Endothelial cell (in vitro differentiated cells): ENCODE measurements at regions not wholly inside any gene's neighbourhood (a gene's known extent, or its start where the extent isn't known, plus 50 kb on each side); places are given as distances from the start of the nearest gene placed in this dataset.

Experiments
- DNase-seq: peaks from one replicate; pipeline ENCODE4 v3.0.0; 2021; ENCODE audit warnings: low spot score
- H3K27ac Mint-ChIP-seq: one replicate; pipeline ENCODE4 v1.8.0; 2021; ENCODE audit warnings: mixed read lengths, inconsistent platforms; ENCODE audit not compliant: unreplicated experiment
- H3K27me3 Mint-ChIP-seq: one replicate; pipeline ENCODE4 v1.8.0; 2021; ENCODE audit warnings: mild to moderate bottlenecking, moderate library complexity, mixed read lengths, inconsistent platforms; ENCODE audit not compliant: unreplicated experiment
- H3K36me3 Mint-ChIP-seq: one replicate; pipeline ENCODE4 v1.8.0; 2021; ENCODE audit warnings: mild to moderate bottlenecking, low read depth, mixed read lengths, inconsistent platforms; ENCODE audit not compliant: unreplicated experiment
- H3K4me1 Mint-ChIP-seq: one replicate; pipeline ENCODE4 v1.8.0; 2021; ENCODE audit warnings: mild to moderate bottlenecking, mixed read lengths, inconsistent platforms; ENCODE audit not compliant: unreplicated experiment
- H3K4me3 Mint-ChIP-seq: one replicate; pipeline ENCODE4 v1.8.0; 2021; ENCODE audit warnings: mild to moderate bottlenecking, mixed read lengths, inconsistent platforms; ENCODE audit not compliant: unreplicated experiment
- H3K9me3 Mint-ChIP-seq: one replicate; pipeline ENCODE4 v1.8.0; 2021; ENCODE audit warnings: mixed read lengths, inconsistent platforms; ENCODE audit not compliant: unreplicated experiment
- TF ChIP-seq, protein P1 (sequence below): fragments of 200-600 bp; sonication (generic); IDR thresholded peaks from one replicate; pipeline ENCODE4 v1.5.0; 2021; ENCODE audit warnings: antibody characterized with exemption; ENCODE audit not compliant: unreplicated experiment

DNA sequence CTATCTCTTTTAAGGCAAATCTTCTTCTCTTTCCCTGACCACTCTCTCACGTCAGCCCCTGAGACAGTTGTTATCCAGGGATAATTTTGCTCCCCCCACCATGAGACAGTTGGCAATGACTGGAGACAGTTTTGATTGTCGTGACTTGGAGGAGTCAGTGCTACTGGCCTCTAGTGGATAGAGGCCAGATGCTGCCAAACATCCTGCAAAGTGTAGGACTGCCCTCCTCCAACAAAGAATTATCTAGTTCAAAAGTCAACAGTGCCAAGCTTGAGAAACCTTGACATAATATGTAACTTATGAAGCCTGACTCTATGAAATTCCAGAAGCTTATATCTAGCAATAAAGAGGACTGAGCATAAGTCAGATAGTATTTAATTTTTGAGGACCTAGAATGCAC lies 502.1 kb upstream of the IGFBP7 start:
- H3K27ac Mint-ChIP-seq, result no peak overlapping the region
- DNase-seq, result no peak
- no peaks in the 10 kb centered on the region for H3K27me3 Mint-ChIP-seq
- TF ChIP-seq, protein P1, sequence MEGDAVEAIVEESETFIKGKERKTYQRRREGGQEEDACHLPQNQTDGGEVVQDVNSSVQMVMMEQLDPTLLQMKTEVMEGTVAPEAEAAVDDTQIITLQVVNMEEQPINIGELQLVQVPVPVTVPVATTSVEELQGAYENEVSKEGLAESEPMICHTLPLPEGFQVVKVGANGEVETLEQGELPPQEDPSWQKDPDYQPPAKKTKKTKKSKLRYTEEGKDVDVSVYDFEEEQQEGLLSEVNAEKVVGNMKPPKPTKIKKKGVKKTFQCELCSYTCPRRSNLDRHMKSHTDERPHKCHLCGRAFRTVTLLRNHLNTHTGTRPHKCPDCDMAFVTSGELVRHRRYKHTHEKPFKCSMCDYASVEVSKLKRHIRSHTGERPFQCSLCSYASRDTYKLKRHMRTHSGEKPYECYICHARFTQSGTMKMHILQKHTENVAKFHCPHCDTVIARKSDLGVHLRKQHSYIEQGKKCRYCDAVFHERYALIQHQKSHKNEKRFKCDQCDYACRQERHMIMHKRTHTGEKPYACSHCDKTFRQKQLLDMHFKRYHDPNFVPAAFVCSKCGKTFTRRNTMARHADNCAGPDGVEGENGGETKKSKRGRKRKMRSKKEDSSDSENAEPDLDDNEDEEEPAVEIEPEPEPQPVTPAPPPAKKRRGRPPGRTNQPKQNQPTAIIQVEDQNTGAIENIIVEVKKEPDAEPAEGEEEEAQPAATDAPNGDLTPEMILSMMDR, result no peak
- H3K4me1 Mint-ChIP-seq, result peaks cover 5% of the 10 kb centered on the region
- H3K36me3 Mint-ChIP-seq, result no peaks in the 10 kb centered on the region
- H3K4me3 Mint-ChIP-seq, result no peak overlapping the region
- no peaks in the 10 kb centered on the region for H3K9me3 Mint-ChIP-seq

DNA sequence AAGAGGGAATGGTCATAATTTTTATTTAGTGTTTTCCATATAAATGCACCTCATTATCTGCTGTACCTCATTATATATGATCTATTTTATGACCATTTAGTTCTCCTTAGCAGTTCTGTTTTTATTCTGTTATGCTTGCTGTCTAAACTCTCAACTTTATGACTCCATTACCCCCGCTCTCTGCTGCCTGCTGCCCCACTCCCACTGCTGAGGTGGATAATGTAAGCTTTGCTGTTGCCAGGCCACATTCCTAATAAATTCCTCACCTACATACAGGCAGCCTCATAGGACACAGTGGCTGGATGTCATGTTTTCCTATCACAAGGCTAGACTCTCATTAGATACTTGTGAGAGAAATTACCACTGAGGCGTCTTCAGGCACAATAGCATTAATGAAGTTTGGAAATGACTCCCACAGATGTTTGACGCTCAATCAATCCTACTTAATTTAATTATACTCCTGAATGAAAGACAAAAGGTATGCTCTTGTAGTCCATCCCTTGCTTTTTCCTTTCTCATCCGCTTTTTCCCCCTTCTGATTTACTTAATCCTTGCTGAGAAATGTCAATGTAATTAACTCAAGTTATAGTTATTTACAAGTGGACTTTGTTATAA lies 497.5 kb upstream of the IGFBP7 start:
- DNase-seq, result no peak
- Mint-ChIP-seq H3K4me3 (no peak overlapping the region), H3K4me1 (no peaks in the 10 kb centered on the region), H3K36me3 (no peaks in the 10 kb centered on the region), H3K27ac (no peak overlapping the region), H3K9me3 (no peaks in the 10 kb centered on the region), H3K27me3 (no peaks in the 10 kb centered on the region)
- TF ChIP-seq, protein P1, result no peak

DNA sequence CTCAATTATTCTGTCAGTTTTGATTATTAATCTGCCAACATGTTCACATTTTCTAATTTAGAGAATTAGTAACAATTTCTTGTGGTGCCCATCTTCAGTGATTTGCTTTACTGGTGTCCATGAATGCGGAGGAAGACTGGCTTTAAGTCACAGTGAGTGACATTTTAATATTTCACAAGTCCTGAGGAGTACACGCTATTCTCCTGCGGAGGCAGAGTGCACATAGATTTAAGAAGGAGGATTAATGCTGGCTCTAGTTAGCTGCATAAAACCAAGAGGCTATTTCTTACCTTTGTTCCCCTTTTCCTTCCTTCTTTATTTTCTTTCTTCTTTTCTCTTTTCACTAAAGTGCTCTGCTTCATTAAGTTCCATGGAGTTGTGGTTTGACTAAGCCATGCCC lies 495.2 kb upstream of the IGFBP7 start:
- Mint-ChIP-seq H3K9me3 (no peaks in the 10 kb centered on the region), H3K36me3 (no peaks in the 10 kb centered on the region), H3K27me3 (no peaks in the 10 kb centered on the region), H3K4me1 (no peaks in the 10 kb centered on the region), H3K4me3 (no peak overlapping the region), H3K27ac (no peak overlapping the region)
- TF ChIP-seq, protein P1, result no peak
- no peak for DNase-seq

DNA sequence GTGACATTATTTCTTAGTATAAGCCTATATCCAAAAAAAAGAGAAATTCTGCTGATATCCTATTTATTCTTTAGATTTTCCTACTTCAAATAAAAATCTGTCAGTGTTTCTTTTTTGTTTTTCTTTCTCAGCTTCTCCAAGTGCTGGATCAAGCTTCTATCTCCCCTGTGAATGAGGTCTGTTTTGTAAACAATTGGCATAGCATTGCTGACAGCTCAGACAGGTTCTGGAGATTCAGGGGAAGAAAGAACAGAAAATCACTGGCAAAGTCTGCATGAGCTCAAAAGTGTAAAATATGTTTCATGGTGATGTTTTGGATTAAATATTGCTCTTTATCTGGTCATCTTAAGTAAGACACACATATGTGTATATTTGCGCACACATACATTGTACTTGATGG lies 492.0 kb upstream of the IGFBP7 start:
- TF ChIP-seq, protein P1, result no peak
- H3K4me1 Mint-ChIP-seq, result no peaks in the 10 kb centered on the region
- no peak overlapping the region for H3K4me3 Mint-ChIP-seq
- DNase-seq, result no peak
- H3K27ac Mint-ChIP-seq, result no peak overlapping the region
- H3K36me3 Mint-ChIP-seq, result no peaks in the 10 kb centered on the region
- H3K9me3 Mint-ChIP-seq, result no peaks in the 10 kb centered on the region
- H3K27me3 Mint-ChIP-seq, result no peaks in the 10 kb centered on the region

DNA sequence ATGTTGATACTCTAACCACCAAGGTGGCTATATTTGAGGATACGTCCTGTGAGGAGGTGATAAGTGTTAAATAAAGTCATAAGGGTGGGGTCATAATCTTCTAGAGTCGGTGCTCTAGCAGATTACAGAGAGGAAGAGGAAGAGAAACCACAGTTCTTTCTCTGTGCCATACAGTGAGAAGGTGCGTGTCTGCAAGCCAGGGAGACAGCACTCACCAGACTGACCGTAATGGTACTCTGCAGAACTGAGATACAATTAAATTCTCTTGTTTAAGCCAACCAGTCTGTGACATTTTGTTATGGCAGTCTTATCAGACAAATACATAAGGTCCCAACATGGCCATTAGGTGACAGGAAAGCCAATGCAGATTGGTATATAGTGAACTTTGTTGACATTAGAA lies 480.9 kb upstream of the IGFBP7 start:
- Mint-ChIP-seq H3K9me3 (no peaks in the 10 kb centered on the region), H3K27me3 (peaks cover 2% of the 10 kb centered on the region), H3K4me1 (no peaks in the 10 kb centered on the region), H3K36me3 (no peaks in the 10 kb centered on the region), H3K4me3 (no peak overlapping the region), H3K27ac (no peak overlapping the region)
- DNase-seq, result no peak
- TF ChIP-seq, protein P1, result no peak
